ENCODE measurements at regions not wholly inside any gene's neighbourhood (a gene's known extent, or its start where the extent isn't known, plus 50 kb on each side); places are given as distances from the start of the nearest gene placed in this dataset.

DNA sequence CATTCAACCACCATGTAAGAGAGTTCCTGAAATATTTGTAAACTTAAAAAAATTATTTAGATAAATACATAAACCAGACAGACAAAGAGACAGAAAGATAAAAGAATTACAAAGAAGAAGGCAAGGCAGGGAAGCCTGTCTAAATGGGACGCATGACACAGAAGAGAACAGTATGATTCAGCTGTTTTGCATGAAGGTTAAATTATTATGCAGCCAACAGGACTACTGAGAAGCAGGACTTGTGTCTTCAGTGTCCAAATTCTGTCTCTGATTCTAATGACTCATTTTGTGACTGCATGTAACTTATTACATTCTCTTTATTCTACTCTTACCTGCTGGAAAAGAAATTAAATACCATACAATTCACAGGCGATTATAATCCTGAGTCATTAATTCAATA, 340.4 kb upstream of the KCNMB2 start:
- Histone ChIP-seq H3K36me3 (ENCODE audit: control insufficient read depth in 2 of 2, extremely low read depth in 1 of 2, insufficient read depth in 1 of 2, low read length in 1 of 2) (no peaks in the 10 kb centered on the region), H3K4me3 (ENCODE audit: control insufficient read depth in 1 of 2, extremely low read depth in 1 of 2, low read length in 1 of 2) (no peak overlapping the region), H3K27me3 (replicated peaks in 1 of 2; ENCODE audit: control insufficient read depth in 2 of 2, extremely low read depth in 1 of 2, insufficient read depth in 2 of 2, low read length in 1 of 2) (no peaks in the 10 kb centered on the region), H3K4me1 (ENCODE audit: control insufficient read depth in 1 of 2, extremely low read depth in 1 of 2, insufficient read depth in 2 of 2, low read length in 2 of 2) (no peaks in the 10 kb centered on the region), H3K27ac (ENCODE audit: low read length) (no peak overlapping the region), H3K9me3 (no peaks in the 10 kb centered on the region)
- Mint-ChIP-seq H3K27ac (no peak overlapping the region), H3K27me3 (no peaks in the 10 kb centered on the region), H3K4me1 (peaks cover 4 to 6% (median 6%) of the 10 kb centered on the region in 3 donors), H3K36me3 (no peaks in the 10 kb centered on the region), H3K9me3 (no peaks in the 10 kb centered on the region), H3K4me3 (no peak overlapping the region)
- CTCF ChIA-PET, result no interaction called here
- POLR2A ChIA-PET, result interaction anchor here in 1 of 2 donors (0.7 kb wide), 1 partner anchor 604 kb away, joined by 3 read pairs; no protein-coding TSS in a partner anchor
- ATAC-seq (replicated peaks in 1 of 4), result no peak
- DNase-seq, result no peak
- WGBS (ENCODE audit: insufficient coverage), result no CpG with 5 or more reads among the region's 2 CpGs

DNA sequence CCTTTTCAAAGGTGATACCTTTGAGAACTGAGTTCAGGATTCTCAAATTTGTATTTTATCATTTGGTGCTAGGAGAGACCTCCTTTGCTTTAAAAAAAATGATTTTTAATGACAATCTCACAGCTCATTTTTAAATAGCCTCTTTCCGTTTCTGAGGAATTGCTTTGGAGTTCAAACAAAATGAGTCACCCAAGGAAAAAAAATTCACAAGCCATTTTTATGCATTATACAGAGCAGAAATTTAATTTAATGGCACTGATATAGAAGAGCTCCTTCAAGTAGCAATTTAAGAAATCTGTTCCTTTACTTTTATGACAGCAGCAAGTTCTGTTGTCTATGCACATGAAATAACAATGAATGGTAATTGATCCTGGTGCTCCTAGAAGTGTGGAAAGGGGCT, 337.9 kb upstream of the KCNMB2 start:
- H3K4me1 Mint-ChIP-seq, result peaks cover 4 to 6% (median 6%) of the 10 kb centered on the region in 3 donors
- WGBS (ENCODE audit: insufficient coverage), result no CpG with 5 or more reads among the region's 1 CpG
- DNase-seq (no peak), ATAC-seq (replicated peaks in 1 of 4) (no peak)
- H3K27me3 Mint-ChIP-seq, result no peaks in the 10 kb centered on the region
- no peak overlapping the region for H3K4me3 Mint-ChIP-seq
- no peak overlapping the region for H3K4me3 ChIP-seq (ENCODE audit: control insufficient read depth in 1 of 2, extremely low read depth in 1 of 2, low read length in 1 of 2)
- no peaks in the 10 kb centered on the region for H3K27me3 ChIP-seq (replicated peaks in 1 of 2; ENCODE audit: control insufficient read depth in 2 of 2, extremely low read depth in 1 of 2, insufficient read depth in 2 of 2, low read length in 1 of 2)
- no peaks in the 10 kb centered on the region for H3K9me3 Mint-ChIP-seq
- H3K36me3 ChIP-seq (ENCODE audit: control insufficient read depth in 2 of 2, extremely low read depth in 1 of 2, insufficient read depth in 1 of 2, low read length in 1 of 2), result no peaks in the 10 kb centered on the region
- no peaks in the 10 kb centered on the region for H3K4me1 ChIP-seq (ENCODE audit: control insufficient read depth in 1 of 2, extremely low read depth in 1 of 2, insufficient read depth in 2 of 2, low read length in 2 of 2)
- H3K36me3 Mint-ChIP-seq, result no peaks in the 10 kb centered on the region
- POLR2A ChIA-PET, result interaction anchor here in 1 of 2 donors (0.6 kb wide), 1 partner anchor 458 kb away, joined by 4 read pairs; no protein-coding TSS in a partner anchor
- CTCF ChIA-PET, result no interaction called here
- H3K9me3 ChIP-seq, result no peaks in the 10 kb centered on the region
- H3K27ac ChIP-seq (ENCODE audit: low read length), result no peak overlapping the region
- no peak overlapping the region for H3K27ac Mint-ChIP-seq

DNA sequence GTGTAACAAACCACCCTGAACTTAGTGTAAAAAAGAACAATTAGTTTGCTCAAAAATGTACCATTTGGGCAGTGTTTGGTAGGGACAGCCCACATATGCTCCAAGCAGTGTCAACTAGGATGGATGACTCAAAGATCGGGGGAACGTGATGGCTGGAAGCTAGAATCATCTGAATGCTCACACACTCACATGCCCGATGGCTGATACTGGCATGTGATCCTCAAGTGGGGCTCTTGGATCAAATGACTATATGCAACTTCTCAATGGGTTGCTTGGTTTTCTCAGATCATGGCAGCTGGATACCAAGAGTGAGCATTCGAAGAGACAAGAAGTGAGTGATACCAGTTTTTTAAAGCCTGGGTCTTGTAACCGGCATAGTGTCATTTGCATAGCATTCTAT, 335.9 kb upstream of the KCNMB2 start:
- ChIA-PET POLR2A (no interaction called here), CTCF (no interaction called here)
- Mint-ChIP-seq H3K4me3 (no peak overlapping the region), H3K27ac (no peak overlapping the region), H3K27me3 (no peaks in the 10 kb centered on the region), H3K9me3 (no peaks in the 10 kb centered on the region), H3K36me3 (no peaks in the 10 kb centered on the region), H3K4me1 (no peaks in the 10 kb centered on the region)
- Histone ChIP-seq H3K4me3 (ENCODE audit: control insufficient read depth in 1 of 2, extremely low read depth in 1 of 2, low read length in 1 of 2) (no peak overlapping the region), H3K27me3 (replicated peaks in 1 of 2; ENCODE audit: control insufficient read depth in 2 of 2, extremely low read depth in 1 of 2, insufficient read depth in 2 of 2, low read length in 1 of 2) (no peaks in the 10 kb centered on the region), H3K36me3 (ENCODE audit: control insufficient read depth in 2 of 2, extremely low read depth in 1 of 2, insufficient read depth in 1 of 2, low read length in 1 of 2) (no peaks in the 10 kb centered on the region), H3K27ac (ENCODE audit: low read length) (no peak overlapping the region), H3K4me1 (ENCODE audit: control insufficient read depth in 1 of 2, extremely low read depth in 1 of 2, insufficient read depth in 2 of 2, low read length in 2 of 2) (no peaks in the 10 kb centered on the region), H3K9me3 (no peaks in the 10 kb centered on the region)
- WGBS (ENCODE audit: insufficient coverage), result 90% methylated on average over 2 of the region's 5 CpGs
- no peak for ATAC-seq (replicated peaks in 1 of 4)
- no peak for DNase-seq

DNA sequence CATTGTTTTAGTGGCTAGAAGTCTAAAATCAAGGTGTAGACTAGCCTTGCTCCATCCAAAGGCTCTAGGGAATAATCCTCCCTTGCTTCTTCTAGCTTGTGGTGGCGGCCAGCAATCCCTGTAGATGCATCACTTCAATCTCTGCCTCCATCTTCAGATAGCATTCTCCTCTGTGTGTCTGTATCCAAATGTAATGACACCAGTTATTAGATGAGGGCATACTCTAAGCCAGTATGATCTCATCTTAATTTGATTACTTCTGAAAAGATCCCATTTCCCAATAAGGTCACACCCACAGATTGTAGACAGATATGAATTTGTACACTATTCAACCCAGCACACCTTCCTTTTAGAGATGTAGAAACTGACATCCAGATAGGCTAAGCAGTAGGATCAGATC, 334.5 kb upstream of the KCNMB2 start:
- no peaks in the 10 kb centered on the region for H3K36me3 ChIP-seq (ENCODE audit: control insufficient read depth in 2 of 2, extremely low read depth in 1 of 2, insufficient read depth in 1 of 2, low read length in 1 of 2)
- no CpG with 5 or more reads among the region's 1 CpG for WGBS (ENCODE audit: insufficient coverage)
- CTCF ChIA-PET, result no interaction called here

DNA sequence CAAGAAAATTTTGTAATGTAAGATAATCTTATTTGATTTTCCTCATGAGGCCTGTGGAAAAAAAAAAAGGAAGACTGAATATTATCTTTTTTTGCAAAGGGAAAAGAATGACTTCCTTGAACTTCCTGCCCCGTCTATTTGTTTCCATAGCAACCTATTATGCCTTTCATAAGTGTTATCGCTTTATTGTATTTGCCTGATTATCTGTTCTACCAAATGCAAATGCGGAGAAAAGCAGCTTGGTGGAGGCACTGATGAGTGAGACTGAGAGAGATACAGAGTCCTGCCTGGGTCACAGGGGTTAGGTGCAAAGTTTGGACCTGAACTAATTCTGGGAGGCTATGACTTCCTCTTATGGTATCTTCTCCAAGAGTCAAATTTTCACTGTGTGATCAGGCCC, 334.0 kb upstream of the KCNMB2 start:
- Histone ChIP-seq H3K4me3 (ENCODE audit: control insufficient read depth in 1 of 2, extremely low read depth in 1 of 2, low read length in 1 of 2) (no peak overlapping the region), H3K36me3 (ENCODE audit: control insufficient read depth in 2 of 2, extremely low read depth in 1 of 2, insufficient read depth in 1 of 2, low read length in 1 of 2) (no peaks in the 10 kb centered on the region), H3K9me3 (no peaks in the 10 kb centered on the region), H3K27me3 (replicated peaks in 1 of 2; ENCODE audit: control insufficient read depth in 2 of 2, extremely low read depth in 1 of 2, insufficient read depth in 2 of 2, low read length in 1 of 2) (no peaks in the 10 kb centered on the region), H3K4me1 (ENCODE audit: control insufficient read depth in 1 of 2, extremely low read depth in 1 of 2, insufficient read depth in 2 of 2, low read length in 2 of 2) (no peaks in the 10 kb centered on the region), H3K27ac (ENCODE audit: low read length) (no peak overlapping the region)
- ChIA-PET CTCF (no interaction called here), POLR2A (no interaction called here)
- DNase-seq (no peak), ATAC-seq (replicated peaks in 1 of 4) (no peak)
- H3K27ac Mint-ChIP-seq, result no peak overlapping the region
- WGBS (ENCODE audit: insufficient coverage), result no CpG with 5 or more reads among the region's 3 CpGs
- no peaks in the 10 kb centered on the region for H3K27me3 Mint-ChIP-seq
- no peaks in the 10 kb centered on the region for H3K9me3 Mint-ChIP-seq
- no peaks in the 10 kb centered on the region for H3K4me1 Mint-ChIP-seq
- no peak overlapping the region for H3K4me3 Mint-ChIP-seq
- no peaks in the 10 kb centered on the region for H3K36me3 Mint-ChIP-seq

More for the DNA sequence above, 334.5 kb upstream of the KCNMB2 start:
- ATAC-seq (replicated peaks in 1 of 4) (no peak), DNase-seq (no peak)
- H3K27me3 ChIP-seq (replicated peaks in 1 of 2; ENCODE audit: control insufficient read depth in 2 of 2, extremely low read depth in 1 of 2, insufficient read depth in 2 of 2, low read length in 1 of 2), result no peaks in the 10 kb centered on the region
- Mint-ChIP-seq H3K27ac (no peak overlapping the region), H3K4me1 (no peaks in the 10 kb centered on the region), H3K4me3 (no peak overlapping the region), H3K27me3 (no peaks in the 10 kb centered on the region), H3K9me3 (no peaks in the 10 kb centered on the region), H3K36me3 (no peaks in the 10 kb centered on the region)
- no peak overlapping the region for H3K4me3 ChIP-seq (ENCODE audit: control insufficient read depth in 1 of 2, extremely low read depth in 1 of 2, low read length in 1 of 2)
- no peaks in the 10 kb centered on the region for H3K9me3 ChIP-seq
- no peak overlapping the region for H3K27ac ChIP-seq (ENCODE audit: low read length)
- H3K4me1 ChIP-seq (ENCODE audit: control insufficient read depth in 1 of 2, extremely low read depth in 1 of 2, insufficient read depth in 2 of 2, low read length in 2 of 2), result no peaks in the 10 kb centered on the region
- POLR2A ChIA-PET, result no interaction called here

DNA sequence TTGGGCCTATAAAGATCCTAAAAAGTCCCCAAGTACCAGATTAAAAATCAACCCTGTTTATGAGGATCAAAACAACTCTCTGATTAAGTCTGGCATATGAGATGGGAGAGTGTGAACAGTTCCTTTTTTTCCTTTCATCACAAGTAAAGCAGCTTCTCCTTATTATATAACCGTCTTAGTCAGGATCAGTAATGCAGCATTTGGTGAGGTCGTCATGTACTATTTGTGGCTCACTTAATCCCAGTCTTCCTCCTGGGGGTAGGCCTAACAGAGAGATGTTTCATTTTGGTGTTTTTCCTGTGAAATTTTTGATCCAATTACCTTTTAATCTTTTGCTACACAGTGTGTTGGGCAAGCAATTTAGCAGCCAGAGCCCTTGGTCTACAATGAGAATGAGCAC, 333.1 kb upstream of the KCNMB2 start:
- no peak overlapping the region for H3K27ac Mint-ChIP-seq
- no peak for ATAC-seq (replicated peaks in 1 of 4)
- H3K4me1 Mint-ChIP-seq, result no peaks in the 10 kb centered on the region
- H3K36me3 Mint-ChIP-seq, result no peaks in the 10 kb centered on the region
- ChIA-PET CTCF (no interaction called here), POLR2A (no interaction called here)
- no peaks in the 10 kb centered on the region for H3K4me1 ChIP-seq (ENCODE audit: control insufficient read depth in 1 of 2, extremely low read depth in 1 of 2, insufficient read depth in 2 of 2, low read length in 2 of 2)
- DNase-seq, result no peak
- no peaks in the 10 kb centered on the region for H3K27me3 Mint-ChIP-seq
- no peaks in the 10 kb centered on the region for H3K9me3 ChIP-seq
- no peaks in the 10 kb centered on the region for H3K9me3 Mint-ChIP-seq
- WGBS (ENCODE audit: insufficient coverage), result no CpG with 5 or more reads among the region's 2 CpGs
- no peaks in the 10 kb centered on the region for H3K36me3 ChIP-seq (ENCODE audit: control insufficient read depth in 2 of 2, extremely low read depth in 1 of 2, insufficient read depth in 1 of 2, low read length in 1 of 2)
- no peak overlapping the region for H3K27ac ChIP-seq (ENCODE audit: low read length)
- no peak overlapping the region for H3K4me3 ChIP-seq (ENCODE audit: control insufficient read depth in 1 of 2, extremely low read depth in 1 of 2, low read length in 1 of 2)
- H3K27me3 ChIP-seq (replicated peaks in 1 of 2; ENCODE audit: control insufficient read depth in 2 of 2, extremely low read depth in 1 of 2, insufficient read depth in 2 of 2, low read length in 1 of 2), result no peaks in the 10 kb centered on the region
- no peak overlapping the region for H3K4me3 Mint-ChIP-seq

DNA sequence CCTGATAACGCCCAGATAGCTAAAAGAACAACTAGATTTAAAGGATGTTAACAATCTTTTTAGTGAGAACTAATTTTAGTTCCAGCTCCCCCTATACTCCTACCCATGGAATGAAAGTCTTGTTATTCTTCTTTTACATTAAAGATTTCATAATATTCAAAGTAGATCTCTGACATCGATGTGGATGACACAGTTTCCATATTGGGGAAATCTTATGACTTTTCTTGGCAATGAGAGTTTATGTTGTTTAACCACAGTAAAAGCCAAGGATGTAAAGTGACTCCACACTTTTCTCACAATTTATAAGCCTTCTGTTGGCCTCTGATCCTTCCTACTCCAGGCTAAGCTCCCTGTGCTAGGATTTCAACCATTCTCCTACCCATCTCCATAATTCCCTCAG, 332.6 kb upstream of the KCNMB2 start:
- Mint-ChIP-seq H3K27ac (no peak overlapping the region), H3K27me3 (no peaks in the 10 kb centered on the region), H3K9me3 (no peaks in the 10 kb centered on the region), H3K4me3 (no peak overlapping the region), H3K36me3 (no peaks in the 10 kb centered on the region), H3K4me1 (no peaks in the 10 kb centered on the region)
- ChIA-PET CTCF (no interaction called here), POLR2A (no interaction called here)
- DNase-seq, result no peak
- no peak overlapping the region for H3K4me3 ChIP-seq (ENCODE audit: control insufficient read depth in 1 of 2, extremely low read depth in 1 of 2, low read length in 1 of 2)
- H3K27me3 ChIP-seq (replicated peaks in 1 of 2; ENCODE audit: control insufficient read depth in 2 of 2, extremely low read depth in 1 of 2, insufficient read depth in 2 of 2, low read length in 1 of 2), result no peaks in the 10 kb centered on the region
- no peaks in the 10 kb centered on the region for H3K36me3 ChIP-seq (ENCODE audit: control insufficient read depth in 2 of 2, extremely low read depth in 1 of 2, insufficient read depth in 1 of 2, low read length in 1 of 2)
- no peaks in the 10 kb centered on the region for H3K9me3 ChIP-seq
- no CpG with 5 or more reads among the region's 2 CpGs for WGBS (ENCODE audit: insufficient coverage)
- no peak overlapping the region for H3K27ac ChIP-seq (ENCODE audit: low read length)
- ATAC-seq (replicated peaks in 1 of 4), result no peak
- H3K4me1 ChIP-seq (ENCODE audit: control insufficient read depth in 1 of 2, extremely low read depth in 1 of 2, insufficient read depth in 2 of 2, low read length in 2 of 2), result no peaks in the 10 kb centered on the region
